ENCODE measurements at regions not wholly inside any gene's neighbourhood (a gene's known extent, or its start where the extent isn't known, plus 50 kb on each side); places are given as distances from the start of the nearest gene placed in this dataset.
"Not testable (repeated sequence)": the region's sequence is repeated elsewhere in the genome, so short reads cannot be mapped to it uniquely, and the experiment has no call there.

- peaks cover 14% of the 10 kb centered on the region for H3K4me1 Mint-ChIP-seq (ENCODE audit: unreplicated experiment)
- no peaks in the 10 kb centered on the region for H3K36me3 Mint-ChIP-seq (ENCODE audit: low read depth, unreplicated experiment)
- no peak overlapping the region for H3K4me3 Mint-ChIP-seq (ENCODE audit: unreplicated experiment)
- DNase-seq (ENCODE audit: low spot score), result no peak
- H3K27me3 Mint-ChIP-seq (ENCODE audit: unreplicated experiment), result peaks cover 4% of the 10 kb centered on the region
- TF ChIP-seq, protein P1, sequence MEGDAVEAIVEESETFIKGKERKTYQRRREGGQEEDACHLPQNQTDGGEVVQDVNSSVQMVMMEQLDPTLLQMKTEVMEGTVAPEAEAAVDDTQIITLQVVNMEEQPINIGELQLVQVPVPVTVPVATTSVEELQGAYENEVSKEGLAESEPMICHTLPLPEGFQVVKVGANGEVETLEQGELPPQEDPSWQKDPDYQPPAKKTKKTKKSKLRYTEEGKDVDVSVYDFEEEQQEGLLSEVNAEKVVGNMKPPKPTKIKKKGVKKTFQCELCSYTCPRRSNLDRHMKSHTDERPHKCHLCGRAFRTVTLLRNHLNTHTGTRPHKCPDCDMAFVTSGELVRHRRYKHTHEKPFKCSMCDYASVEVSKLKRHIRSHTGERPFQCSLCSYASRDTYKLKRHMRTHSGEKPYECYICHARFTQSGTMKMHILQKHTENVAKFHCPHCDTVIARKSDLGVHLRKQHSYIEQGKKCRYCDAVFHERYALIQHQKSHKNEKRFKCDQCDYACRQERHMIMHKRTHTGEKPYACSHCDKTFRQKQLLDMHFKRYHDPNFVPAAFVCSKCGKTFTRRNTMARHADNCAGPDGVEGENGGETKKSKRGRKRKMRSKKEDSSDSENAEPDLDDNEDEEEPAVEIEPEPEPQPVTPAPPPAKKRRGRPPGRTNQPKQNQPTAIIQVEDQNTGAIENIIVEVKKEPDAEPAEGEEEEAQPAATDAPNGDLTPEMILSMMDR (IDR thresholded peaks at IDR 0.05; ENCODE audit: unreplicated experiment), result no peak
- no peak overlapping the region for H3K27ac Mint-ChIP-seq (ENCODE audit: unreplicated experiment)
- no peaks in the 10 kb centered on the region for H3K9me3 Mint-ChIP-seq (ENCODE audit: unreplicated experiment)
These were observed 164.3 kb upstream of the CXCR4 start for GRCh38 chr2:136282251-136282650.

- DNase-seq (ENCODE audit: low spot score), result no peak
- H3K27ac Mint-ChIP-seq (ENCODE audit: unreplicated experiment), result no peak overlapping the region
- no peaks in the 10 kb centered on the region for H3K36me3 Mint-ChIP-seq (ENCODE audit: low read depth, unreplicated experiment)
- H3K27me3 Mint-ChIP-seq (ENCODE audit: unreplicated experiment), result peaks cover 4% of the 10 kb centered on the region
- peaks cover 13% of the 10 kb centered on the region for H3K4me1 Mint-ChIP-seq (ENCODE audit: unreplicated experiment)
- TF ChIP-seq, protein P1 (IDR thresholded peaks at IDR 0.05; ENCODE audit: unreplicated experiment), result no peak
- no peak overlapping the region for H3K4me3 Mint-ChIP-seq (ENCODE audit: unreplicated experiment)
- H3K9me3 Mint-ChIP-seq (ENCODE audit: unreplicated experiment), result no peaks in the 10 kb centered on the region
These were observed 163.5 kb upstream of the CXCR4 start for GRCh38 chr2:136281281-136282114.

GRCh38 chr2:136266346-136266745, 148.4 kb upstream of the CXCR4 start:
- not testable (repeated sequence) for H3K9me3 Mint-ChIP-seq (ENCODE audit: unreplicated experiment); H3K27me3 Mint-ChIP-seq (ENCODE audit: unreplicated experiment); H3K4me3 Mint-ChIP-seq (ENCODE audit: unreplicated experiment); DNase-seq (ENCODE audit: low spot score); H3K36me3 Mint-ChIP-seq (ENCODE audit: low read depth, unreplicated experiment); H3K27ac Mint-ChIP-seq (ENCODE audit: unreplicated experiment); H3K4me1 Mint-ChIP-seq (ENCODE audit: unreplicated experiment)

DNA sequence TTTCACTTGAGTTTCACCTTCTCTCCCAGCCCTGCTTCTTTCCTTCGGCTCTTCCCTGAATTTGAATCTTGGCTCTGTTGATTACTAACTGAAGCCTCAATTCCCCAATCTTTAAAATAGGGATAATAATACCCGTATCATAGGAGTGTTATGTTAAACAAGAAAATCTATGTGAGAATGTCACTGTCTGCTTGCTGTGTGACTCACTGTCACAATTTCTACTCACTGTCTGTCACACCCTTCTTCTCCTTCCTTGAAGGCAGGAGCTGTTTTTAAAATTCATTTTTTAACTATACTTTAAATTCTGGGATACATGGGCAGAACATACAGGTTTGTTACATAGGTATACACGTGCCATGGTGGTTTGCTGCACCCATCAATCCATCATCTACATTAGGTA, 141.6 kb upstream of the CXCR4 start:
- H3K4me1 Mint-ChIP-seq (ENCODE audit: unreplicated experiment), result no peaks in the 10 kb centered on the region
- H3K36me3 Mint-ChIP-seq (ENCODE audit: low read depth, unreplicated experiment), result peaks cover 4% of the 10 kb centered on the region
- peaks cover 4% of the 10 kb centered on the region for H3K27me3 Mint-ChIP-seq (ENCODE audit: unreplicated experiment)
- no peak overlapping the region for H3K4me3 Mint-ChIP-seq (ENCODE audit: unreplicated experiment)
- TF ChIP-seq, protein P1 (IDR thresholded peaks at IDR 0.05; ENCODE audit: unreplicated experiment), result no peak
- DNase-seq (ENCODE audit: low spot score), result no peak
- no peaks in the 10 kb centered on the region for H3K9me3 Mint-ChIP-seq (ENCODE audit: unreplicated experiment)
- H3K27ac Mint-ChIP-seq (ENCODE audit: unreplicated experiment), result no peak overlapping the region

GRCh38 chr2:136257893-136258292, 139.9 kb upstream of the CXCR4 start:
- Mint-ChIP-seq H3K4me3 (ENCODE audit: unreplicated experiment) (no peak overlapping the region), H3K4me1 (ENCODE audit: unreplicated experiment) (no peaks in the 10 kb centered on the region), H3K36me3 (ENCODE audit: low read depth, unreplicated experiment) (no peaks in the 10 kb centered on the region), H3K9me3 (ENCODE audit: unreplicated experiment) (no peaks in the 10 kb centered on the region), H3K27me3 (ENCODE audit: unreplicated experiment) (peaks cover 6% of the 10 kb centered on the region), H3K27ac (ENCODE audit: unreplicated experiment) (no peak overlapping the region)
- no peak for DNase-seq (ENCODE audit: low spot score)
- TF ChIP-seq, protein P1 (IDR thresholded peaks at IDR 0.05; ENCODE audit: unreplicated experiment), result no peak

Data from endothelial cell (in vitro differentiated cells).